SJSA1 (cell line): ENCODE measurements at regions not wholly inside any gene's neighbourhood (a gene's known extent, or its start where the extent isn't known, plus 50 kb on each side); places are given as distances from the start of the nearest gene placed in this dataset.

Source experiments
- DNase-seq, 2 experiments: peaks; one replicate each; pipeline ENCODE4 v3.0.0-alpha.2; 2015 to 2020; ENCODE audit warnings: low spot score in 2 of 2, low read depth in 1 of 2
- H3K27ac ChIP-seq: fragments of 250-450 bp; sonication (Bioruptor Pico); 2 replicates; pipeline ENCODE4 v1.5.1; 2020; ENCODE audit warnings: mild to moderate bottlenecking, moderate library complexity
- H3K27me3 ChIP-seq: fragments of 250-450 bp; sonication (Bioruptor Pico); replicated peaks from 2 replicates; pipeline ENCODE4 v1.5.1; 2020; ENCODE audit warnings: mild to moderate bottlenecking, moderate library complexity
- H3K36me3 ChIP-seq: fragments of 250-450 bp; sonication (Bioruptor Pico); 2 replicates; pipeline ENCODE4 v1.5.1; 2020; ENCODE audit warnings: mild to moderate bottlenecking
- H3K4me1 ChIP-seq: fragments of 250-450 bp; sonication (Bioruptor Pico); replicated peaks from 2 replicates; pipeline ENCODE4 v1.6.1; 2021; ENCODE audit warnings: mild to moderate bottlenecking
- H3K4me3 ChIP-seq: fragments of 250-450 bp; sonication (Bioruptor Pico); 2 replicates; pipeline ENCODE4 v1.5.1; 2020; ENCODE audit warnings: mild to moderate bottlenecking
- H3K9me3 ChIP-seq: fragments of 250-450 bp; sonication (Bioruptor Pico); replicated peaks from 2 replicates; pipeline ENCODE4 v1.5.1; 2020; ENCODE audit warnings: mild to moderate bottlenecking

GRCh38 chr3:127458696-127459604 lies 131.6 kb downstream of the TPRA1 start:
- 0 out of 2 replicates have a peak, but pooled peaks cover 2% of the 10 kb centered on the region for H3K9me3 ChIP-seq
- H3K4me1 ChIP-seq: peaks cover 20% of the 10 kb centered on the region
- no peak overlapping the region for H3K27ac ChIP-seq
- no peaks in the 10 kb centered on the region for H3K36me3 ChIP-seq
- DNase-seq: peak in 1 of 2 experiments; percentile 4
- peaks cover 29% of the 10 kb centered on the region for H3K27me3 ChIP-seq
- no peak overlapping the region for H3K4me3 ChIP-seq

- Histone ChIP-seq H3K36me3 (no peaks in the 10 kb centered on the region), H3K4me3 (no peak overlapping the region), H3K27me3 (peaks cover 29% of the 10 kb centered on the region), H3K27ac (no peak overlapping the region), H3K4me1 (peaks cover 20% of the 10 kb centered on the region), H3K9me3 (0 out of 2 replicates have a peak, but pooled peaks cover 2% of the 10 kb centered on the region)
- no peak for DNase-seq
These were observed 132.9 kb downstream of the TPRA1 start for GRCh38 chr3:127457546-127458145.

GRCh38 chr3:127457094-127457475 lies 133.4 kb downstream of the TPRA1 start:
- H3K27me3 ChIP-seq: peaks cover 29% of the 10 kb centered on the region
- 0 out of 2 replicates have a peak, but pooled peaks cover 2% of the 10 kb centered on the region for H3K9me3 ChIP-seq
- peaks cover 20% of the 10 kb centered on the region for H3K4me1 ChIP-seq
- H3K27ac ChIP-seq: no peak overlapping the region
- no peak for DNase-seq
- no peak overlapping the region for H3K4me3 ChIP-seq
- H3K36me3 ChIP-seq: no peaks in the 10 kb centered on the region

GRCh38 chr3:127456471-127457093 lies 134.0 kb downstream of the TPRA1 start:
- 0 out of 2 replicates have a peak, but pooled peaks cover 2% of the 10 kb centered on the region for H3K9me3 ChIP-seq
- no peak overlapping the region for H3K4me3 ChIP-seq
- H3K36me3 ChIP-seq: no peaks in the 10 kb centered on the region
- no peak for DNase-seq
- H3K27ac ChIP-seq: no peak overlapping the region
- H3K4me1 ChIP-seq: peaks cover 20% of the 10 kb centered on the region
- H3K27me3 ChIP-seq: peaks cover 29% of the 10 kb centered on the region

GRCh38 chr3:127455541-127456450 lies 134.7 kb downstream of the TPRA1 start:
- Histone ChIP-seq H3K27ac (no peak overlapping the region), H3K36me3 (no peaks in the 10 kb centered on the region), H3K4me3 (no peak overlapping the region), H3K9me3 (0 out of 2 replicates have a peak, but pooled peaks cover 2% of the 10 kb centered on the region), H3K27me3 (peaks cover 29% of the 10 kb centered on the region), H3K4me1 (peaks cover 20% of the 10 kb centered on the region)
- DNase-seq: peak; percentile 58 to 63

GRCh38 chr3:127454968-127455367 lies 135.6 kb downstream of the TPRA1 start:
- Histone ChIP-seq H3K4me3 (no peak overlapping the region), H3K9me3 (0 out of 2 replicates have a peak, but pooled peaks cover 2% of the 10 kb centered on the region), H3K27ac (no peak overlapping the region), H3K27me3 (peaks cover 29% of the 10 kb centered on the region), H3K36me3 (no peaks in the 10 kb centered on the region), H3K4me1 (peaks cover 20% of the 10 kb centered on the region)
- DNase-seq: no peak

GRCh38 chr3:127454051-127454450 lies 136.5 kb downstream of the TPRA1 start:
- no peak overlapping the region for H3K27ac ChIP-seq
- H3K27me3 ChIP-seq: peaks cover 29% of the 10 kb centered on the region
- no peak for DNase-seq
- H3K4me1 ChIP-seq: peaks cover 20% of the 10 kb centered on the region
- 0 out of 2 replicates have a peak, but pooled peaks cover 2% of the 10 kb centered on the region for H3K9me3 ChIP-seq
- no peak overlapping the region for H3K4me3 ChIP-seq
- H3K36me3 ChIP-seq: no peaks in the 10 kb centered on the region

GRCh38 chr3:127452321-127452821 lies 138.2 kb downstream of the TPRA1 start:
- H3K4me3 ChIP-seq: no peak overlapping the region
- 0 out of 2 replicates have a peak, but pooled peaks cover 2% of the 10 kb centered on the region for H3K9me3 ChIP-seq
- DNase-seq: no peak
- H3K4me1 ChIP-seq: peaks cover 20% of the 10 kb centered on the region
- H3K27me3 ChIP-seq: peaks cover 26% of the 10 kb centered on the region
- H3K36me3 ChIP-seq: no peaks in the 10 kb centered on the region
- H3K27ac ChIP-seq: no peak overlapping the region

- Histone ChIP-seq H3K36me3 (no peaks in the 10 kb centered on the region), H3K27ac (no peak overlapping the region), H3K4me3 (no peak overlapping the region), H3K4me1 (peaks cover 11% of the 10 kb centered on the region), H3K9me3 (0 out of 2 replicates have a peak, but pooled peaks cover 2% of the 10 kb centered on the region), H3K27me3 (peaks cover 19% of the 10 kb centered on the region)
- DNase-seq: no peak
These were observed 139.2 kb downstream of the TPRA1 start for GRCh38 chr3:127451321-127451720.

- Histone ChIP-seq H3K9me3 (0 out of 2 replicates have a peak, but pooled peaks cover under 1% of the 10 kb centered on the region), H3K4me3 (no peak overlapping the region), H3K27ac (no peak overlapping the region), H3K27me3 (peaks cover 11% of the 10 kb centered on the region), H3K4me1 (peaks cover 4% of the 10 kb centered on the region), H3K36me3 (no peaks in the 10 kb centered on the region)
- DNase-seq: no peak
These were observed 140.2 kb downstream of the TPRA1 start for GRCh38 chr3:127450331-127450730.

- Histone ChIP-seq H3K27ac (no peak overlapping the region), H3K27me3 (peaks cover 4% of the 10 kb centered on the region), H3K4me1 (no peaks in the 10 kb centered on the region), H3K36me3 (no peaks in the 10 kb centered on the region), H3K9me3 (no peaks in the 10 kb centered on the region), H3K4me3 (no peak overlapping the region)
- no peak for DNase-seq
These were observed 140.9 kb downstream of the TPRA1 start for GRCh38 chr3:127449486-127450212.

GRCh38 chr3:127448671-127449070 lies 141.9 kb downstream of the TPRA1 start:
- no peak overlapping the region for H3K27ac ChIP-seq
- H3K27me3 ChIP-seq: peaks cover 3% of the 10 kb centered on the region; the same call in 1 of the 2 replicates
- no peaks in the 10 kb centered on the region for H3K36me3 ChIP-seq
- H3K4me3 ChIP-seq: no peak overlapping the region
- DNase-seq: no peak
- no peaks in the 10 kb centered on the region for H3K9me3 ChIP-seq
- no peaks in the 10 kb centered on the region for H3K4me1 ChIP-seq
